Cerebellar cortex (tissue), 1 donor: ENCODE measurements at regions not wholly inside any gene's neighbourhood (a gene's known extent, or its start where the extent isn't known, plus 50 kb on each side); places are given as distances from the start of the nearest gene placed in this dataset.
"Not testable (repeated sequence)": the region's sequence is repeated elsewhere in the genome, so short reads cannot be mapped to it uniquely, and the experiment has no call there.

Source experiments
- DNase-seq: peaks from one replicate; pipeline ENCODE4 v3.0.0-alpha.2; 2015; ENCODE audit warnings: low spot score

DNA sequence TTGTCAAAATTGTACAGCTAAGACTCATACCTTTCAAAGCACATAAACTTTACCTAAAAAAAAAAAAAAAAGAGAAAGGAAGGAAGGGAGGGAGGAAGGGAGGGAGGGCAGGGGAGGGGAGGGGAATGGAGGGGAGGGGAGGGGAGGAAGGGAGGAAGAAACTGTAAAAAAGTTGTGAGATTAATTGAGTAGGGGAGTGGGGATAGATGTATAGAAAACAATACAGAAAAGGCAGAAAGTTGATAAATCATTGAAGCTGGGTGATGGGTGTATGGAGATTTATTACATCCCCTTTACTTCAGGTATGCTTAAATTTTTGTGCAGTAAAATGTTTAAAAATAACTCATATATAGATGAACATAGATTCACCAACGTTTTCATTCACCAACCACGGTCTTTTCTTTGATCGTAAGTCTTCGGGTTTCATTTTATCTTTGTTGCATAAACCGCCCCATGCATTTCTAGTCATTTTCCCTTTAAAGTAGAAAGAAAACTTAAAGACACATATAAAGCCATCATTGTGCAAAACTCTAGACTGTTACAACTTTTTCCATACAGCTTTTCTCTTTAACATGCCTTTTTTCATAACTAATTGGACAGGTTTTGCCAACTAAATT lies 191.2 kb upstream of the KRR1 start:
- no peak for DNase-seq

DNA sequence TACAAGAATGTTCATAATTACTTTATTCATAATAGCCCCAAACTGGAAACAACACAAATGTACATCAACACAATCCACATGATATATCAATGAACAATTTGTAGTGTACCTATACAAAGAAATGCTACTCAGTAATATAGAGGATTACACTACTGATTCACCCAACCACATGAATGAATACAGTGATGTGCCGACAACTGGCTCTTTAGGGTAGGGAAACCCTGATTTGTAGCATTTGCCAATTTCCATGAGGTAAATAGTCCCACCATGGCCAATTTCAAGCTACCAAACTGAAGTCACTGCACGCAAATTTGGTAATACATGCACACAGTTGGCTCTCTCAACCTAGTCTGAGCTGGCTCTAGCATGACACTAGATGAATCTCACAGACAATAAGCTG lies 190.4 kb upstream of the KRR1 start:
- no peak for DNase-seq

DNA sequence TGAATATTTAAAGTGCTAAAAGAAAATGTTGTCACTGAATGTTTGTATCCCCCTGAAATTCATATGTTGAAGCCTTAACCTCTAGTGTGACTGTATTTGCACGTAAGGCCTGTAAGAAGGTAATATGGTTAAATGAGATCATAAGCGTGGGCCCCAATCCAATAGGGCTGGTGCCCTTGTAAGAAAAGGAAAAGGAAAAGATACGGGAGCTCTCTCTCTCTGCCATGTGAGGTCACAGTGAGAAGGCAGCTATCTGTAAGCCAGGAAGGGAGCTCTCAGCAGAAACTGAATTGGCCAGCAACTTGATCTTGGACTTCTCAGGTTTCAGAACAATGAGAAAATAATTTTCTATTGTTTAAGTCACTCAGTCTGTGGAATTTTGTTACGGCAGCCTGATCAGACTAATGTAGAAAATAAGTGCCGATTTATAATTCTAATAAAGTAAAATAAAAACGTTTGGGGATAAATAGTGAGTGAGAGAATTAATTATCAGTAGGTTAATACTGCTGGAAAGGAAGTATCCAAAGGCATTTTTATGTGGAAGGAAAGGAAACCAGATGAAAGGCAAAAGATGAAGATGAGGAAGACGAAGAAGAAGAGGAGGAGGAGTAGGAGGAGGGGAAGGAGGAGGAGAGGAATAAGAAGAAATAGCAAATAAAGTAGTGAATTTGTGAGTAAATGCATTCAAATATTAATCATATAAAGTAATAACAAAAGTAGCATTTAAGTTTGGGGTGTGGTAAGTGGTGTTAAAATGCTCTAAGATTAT lies 188.5 kb upstream of the KRR1 start:
- DNase-seq: no peak

DNA sequence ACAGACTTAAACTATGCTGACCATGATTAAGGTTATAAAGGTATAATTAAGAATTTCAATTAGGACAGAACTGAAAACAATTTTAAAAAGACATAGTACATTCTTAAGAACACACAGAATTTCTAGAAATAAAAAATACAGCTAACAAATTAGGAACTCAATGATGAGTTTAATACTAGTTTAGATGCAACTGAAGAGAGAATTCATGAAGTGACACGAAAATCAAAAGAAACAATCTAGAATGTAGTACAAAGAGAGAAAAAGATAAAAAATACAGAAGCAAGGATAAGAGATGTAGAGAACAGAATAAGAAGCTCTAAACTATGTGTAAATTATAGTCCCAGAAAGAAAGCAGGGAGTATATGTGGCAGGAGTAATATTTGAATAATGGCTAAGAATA lies 187.8 kb upstream of the KRR1 start:
- no peak for DNase-seq

DNA sequence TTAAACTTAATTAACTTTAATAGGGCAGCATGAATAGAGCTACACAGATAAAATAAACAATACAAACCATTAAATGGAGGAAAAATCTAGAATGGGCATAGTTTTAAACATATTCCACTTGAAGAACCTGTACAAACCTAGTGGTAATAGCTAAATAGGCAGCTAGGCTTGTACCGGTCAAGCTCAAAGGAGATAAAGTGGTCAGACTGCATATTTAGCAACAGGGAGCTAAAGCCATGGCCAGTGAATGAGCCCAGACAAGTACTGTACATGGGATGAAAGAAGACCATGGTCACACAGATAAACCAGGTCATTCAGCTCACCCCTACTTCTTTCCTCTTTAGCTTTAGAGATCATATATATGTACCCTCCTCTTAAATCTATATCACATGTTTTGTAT lies 186.6 kb upstream of the KRR1 start:
- no peak for DNase-seq

DNA sequence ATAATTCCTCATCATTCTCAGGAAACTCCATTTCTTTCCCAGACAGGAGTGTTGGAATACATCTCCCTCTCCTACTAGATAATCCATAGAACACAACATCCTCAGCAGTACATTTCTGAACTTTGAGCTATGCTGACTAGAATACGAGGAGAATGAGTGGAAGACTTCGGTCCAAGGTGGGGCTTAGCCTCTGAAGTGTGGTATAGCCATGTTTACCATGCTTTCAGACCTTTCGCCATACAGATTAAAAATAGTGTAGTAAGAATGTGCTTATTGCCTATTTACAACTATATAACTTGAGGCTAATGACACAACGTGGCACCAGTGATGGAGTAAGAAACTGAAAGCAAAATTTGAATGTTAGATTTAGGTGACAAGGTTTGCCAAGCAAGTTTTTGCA lies 184.5 kb upstream of the KRR1 start:
- no peak for DNase-seq

DNA sequence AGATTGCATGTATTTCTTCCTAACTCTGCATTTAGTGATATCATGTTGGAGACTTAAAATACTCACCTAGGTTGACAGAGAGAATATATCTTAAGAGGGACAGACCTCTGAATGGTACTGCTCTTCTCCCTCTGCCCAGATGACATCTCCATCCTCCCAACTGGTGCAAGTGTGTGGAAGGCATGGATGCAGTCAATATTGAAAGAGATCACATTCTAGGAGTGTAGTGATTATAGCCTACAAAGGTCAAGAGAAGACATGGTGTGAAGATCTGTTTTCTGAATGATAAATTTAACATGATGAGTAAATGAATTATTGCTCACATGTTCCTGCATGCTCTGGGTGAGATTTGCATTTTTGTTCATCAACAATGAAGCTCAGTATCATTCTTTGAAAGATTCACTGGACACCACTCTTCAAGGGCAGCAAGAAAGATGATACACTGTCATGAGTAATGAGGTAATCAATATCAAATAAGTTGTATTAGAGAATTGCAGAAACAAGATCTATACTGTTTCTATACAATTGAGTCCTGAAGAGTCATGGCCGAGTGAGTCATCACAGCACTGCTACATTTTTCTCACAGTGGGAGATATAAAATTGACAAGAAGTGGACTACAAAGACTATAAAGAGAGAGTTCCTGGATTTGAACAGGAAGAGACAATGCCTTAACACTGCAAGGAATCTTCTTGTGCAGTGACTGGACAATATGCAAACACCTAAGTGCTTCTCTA lies 183.3 kb upstream of the KRR1 start:
- no peak for DNase-seq

DNA sequence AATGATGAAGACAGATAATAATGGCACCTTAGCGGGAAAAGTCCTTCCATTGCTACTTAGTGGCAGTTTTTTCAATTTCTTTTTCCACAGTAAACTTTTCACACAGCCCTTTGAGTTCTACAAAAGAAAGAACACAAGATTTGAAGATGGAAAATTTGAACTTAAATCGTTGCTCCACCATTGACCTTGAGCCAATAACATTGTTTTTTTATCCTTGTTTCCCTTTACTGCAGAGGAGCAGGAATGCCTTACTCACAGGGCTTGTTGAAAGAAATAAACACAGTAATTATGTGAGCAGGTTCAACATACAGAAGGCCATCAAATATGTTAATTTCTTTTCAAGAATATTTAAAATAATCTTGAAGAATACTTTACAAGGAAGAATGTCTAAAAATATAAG lies 181.5 kb upstream of the KRR1 start:
- DNase-seq: no peak

DNA sequence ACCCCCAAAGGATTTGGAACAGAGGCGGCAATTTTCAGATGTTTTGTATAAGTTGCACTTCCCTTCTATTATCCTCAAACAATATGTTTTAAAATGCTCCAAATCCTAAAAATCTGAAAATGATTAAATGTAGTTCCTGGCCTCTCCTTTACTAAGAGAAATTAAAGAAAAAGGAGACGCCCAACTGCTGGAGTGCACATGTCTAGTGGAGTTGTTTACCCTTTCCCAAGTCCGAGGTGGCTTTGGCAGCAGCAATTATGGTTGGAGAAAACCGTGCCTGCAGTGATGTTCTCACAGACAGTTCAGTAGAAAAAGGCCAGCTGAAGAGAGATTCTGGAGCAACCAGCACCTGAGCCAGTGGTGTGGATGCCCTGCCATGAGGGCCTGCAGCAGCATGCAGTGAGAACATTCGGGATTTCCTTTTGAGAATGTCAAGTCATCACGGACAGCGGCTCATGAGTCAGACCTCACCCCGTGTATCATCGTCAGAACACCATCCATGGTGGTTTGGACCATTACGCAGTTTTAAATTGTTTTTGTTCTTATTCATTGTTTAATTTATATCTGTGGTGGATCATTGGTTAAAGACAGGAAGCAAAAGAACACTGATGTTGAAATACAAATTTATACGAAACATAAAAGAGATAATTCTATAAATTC lies 179.0 kb upstream of the KRR1 start:
- DNase-seq: no peak

DNA sequence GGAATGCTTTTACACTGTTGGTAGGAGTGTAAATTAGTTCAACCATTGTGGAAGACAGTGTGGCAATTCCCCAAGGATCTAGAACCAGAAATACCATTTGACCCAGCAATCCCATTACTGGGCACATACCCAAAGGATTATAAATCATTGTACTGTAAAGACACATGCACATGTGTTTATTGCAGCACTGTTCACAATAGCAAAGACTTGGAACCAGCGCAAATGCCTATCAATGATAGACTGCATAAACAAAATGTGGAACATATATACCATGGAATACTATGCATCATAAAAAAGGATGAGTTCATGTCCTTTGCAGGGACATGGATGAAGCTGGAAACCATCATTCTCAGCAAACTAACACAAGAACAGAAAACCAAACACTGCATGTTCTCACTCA lies 174.8 kb upstream of the KRR1 start:
- DNase-seq: not testable (repeated sequence)

DNA sequence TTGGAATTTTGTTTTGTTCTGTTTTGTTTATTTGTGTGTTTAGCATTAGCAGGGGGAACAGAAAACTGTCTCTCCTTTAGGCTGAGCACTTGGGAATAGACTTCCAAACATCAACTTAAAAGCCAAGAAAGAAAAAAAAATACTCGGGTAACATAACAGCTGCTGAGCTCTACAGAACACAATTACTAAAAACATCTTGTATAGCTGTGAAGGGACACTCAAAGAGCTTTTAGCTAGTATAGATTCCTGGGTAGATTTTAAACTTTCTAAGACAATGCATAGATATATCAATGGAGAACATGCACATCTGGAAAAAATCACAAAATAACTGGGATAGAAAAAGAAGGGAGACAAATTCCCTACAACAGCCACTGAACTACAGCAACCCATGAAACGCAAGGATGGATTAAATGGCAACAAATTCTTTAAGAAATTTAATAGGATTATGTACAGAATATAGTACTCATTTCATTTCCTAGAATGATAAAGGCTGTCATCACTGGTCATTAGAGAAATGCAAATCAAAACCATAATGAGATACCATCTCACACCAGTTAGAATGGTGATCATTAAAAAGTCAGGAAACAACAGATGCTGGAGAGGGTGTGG lies 174.3 kb upstream of the KRR1 start:
- DNase-seq: no peak

DNA sequence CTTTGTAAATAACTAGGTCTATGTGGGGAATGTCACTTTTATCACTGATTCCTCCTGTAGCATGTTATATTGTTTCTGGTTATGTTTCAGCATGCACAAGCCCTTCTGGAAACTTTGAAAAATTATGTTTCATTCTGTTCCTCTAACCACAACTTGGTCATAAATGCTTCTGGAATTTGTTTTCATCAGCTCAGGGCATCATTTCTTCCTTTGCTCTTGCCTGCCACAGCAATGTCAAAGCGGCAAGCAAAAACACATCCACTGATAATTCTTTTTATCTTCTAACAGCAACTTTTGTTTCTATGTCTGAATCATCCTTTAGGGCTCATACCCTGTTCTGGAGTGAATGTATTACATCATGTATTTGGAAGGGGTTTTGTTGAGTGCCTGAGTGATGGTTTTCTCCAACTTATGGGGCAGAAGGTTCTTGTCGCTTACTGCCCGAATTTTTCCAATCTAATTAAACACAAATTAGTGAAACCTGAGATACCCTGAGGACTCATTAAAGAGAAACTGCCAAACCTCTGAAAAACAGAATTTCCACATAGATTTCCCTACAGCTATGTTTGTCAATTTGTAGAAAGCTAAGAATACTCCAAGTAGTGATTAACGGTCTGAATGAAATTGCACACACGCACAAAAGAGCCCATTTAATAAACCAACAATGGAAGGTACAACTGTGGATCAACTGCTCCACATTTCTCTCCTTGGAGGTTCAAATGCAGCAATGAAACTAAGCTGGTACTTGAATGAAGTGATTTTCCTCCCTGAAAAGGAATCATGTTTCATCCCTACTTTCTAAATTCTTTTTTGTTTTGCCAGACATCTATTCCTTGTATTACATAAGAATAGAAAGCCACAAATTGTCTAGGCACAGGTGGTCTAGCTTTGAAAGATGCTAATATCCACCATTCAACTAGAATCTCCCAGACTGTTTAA lies 173.5 kb upstream of the KRR1 start:
- DNase-seq: no peak

DNA sequence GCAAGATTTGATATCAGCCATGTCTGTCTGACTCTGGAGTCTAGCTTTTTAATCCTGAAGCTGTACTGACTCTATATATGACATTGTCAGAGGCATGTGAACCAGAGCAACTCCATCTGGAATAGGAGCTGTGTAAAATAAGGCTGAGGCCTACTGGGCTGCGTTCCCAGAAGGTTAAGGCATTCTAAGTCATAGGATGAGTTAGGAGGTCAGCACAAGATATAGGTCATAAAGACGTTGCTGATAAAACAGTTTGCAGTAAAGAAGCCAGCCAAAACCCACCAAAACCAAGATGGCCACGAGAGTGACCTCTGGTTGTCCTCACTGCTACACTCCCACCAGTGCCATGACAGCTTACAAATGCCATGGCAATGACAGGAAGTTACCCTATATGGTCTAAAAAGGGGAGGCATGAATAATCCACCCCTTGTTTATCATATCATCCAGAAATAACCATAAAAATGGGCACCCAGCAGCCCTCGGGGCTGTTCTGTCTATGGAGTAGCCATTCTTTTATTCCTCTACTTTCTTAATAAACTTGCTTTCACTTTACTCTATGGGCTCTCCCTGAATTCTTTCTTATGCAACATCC lies 172.7 kb upstream of the KRR1 start:
- DNase-seq: not testable (repeated sequence)

DNA sequence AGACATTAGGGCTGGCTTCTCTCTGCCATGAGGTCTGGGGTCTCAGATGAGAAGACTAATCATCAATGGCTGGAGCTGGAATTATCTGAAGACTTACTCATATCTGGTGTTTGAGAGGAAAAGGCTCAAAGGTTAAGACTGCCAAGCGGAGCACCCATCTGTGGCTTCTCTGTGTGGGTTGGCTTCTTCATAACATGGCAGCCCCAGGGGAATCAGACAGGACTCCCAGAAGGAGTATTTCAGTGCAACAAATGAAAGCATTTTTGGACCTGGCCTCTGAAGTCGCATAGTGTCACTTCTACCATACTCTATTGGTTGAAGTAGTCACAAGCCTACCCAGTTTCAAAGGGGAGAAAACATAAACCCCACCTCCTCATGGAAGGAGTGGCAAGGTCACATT lies 171.8 kb upstream of the KRR1 start:
- no peak for DNase-seq

DNA sequence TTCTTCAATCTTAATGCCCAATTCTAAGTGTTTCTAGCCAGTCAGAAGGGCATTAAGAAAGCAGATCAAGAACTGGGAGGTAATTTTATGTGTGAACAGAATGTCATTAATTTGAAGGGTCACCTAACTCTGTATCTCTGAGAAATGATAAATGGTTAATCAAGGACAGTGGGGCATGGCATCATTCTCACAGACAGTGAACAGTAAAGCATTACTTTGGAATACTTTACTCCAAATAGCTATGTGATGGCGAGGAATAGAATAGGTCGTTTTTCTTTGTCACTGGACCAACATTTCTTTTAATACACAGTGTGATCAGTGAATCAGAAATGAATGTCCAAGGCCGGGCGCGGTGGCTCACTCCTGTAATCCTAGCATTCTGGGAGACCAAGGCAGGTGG lies 166.1 kb upstream of the KRR1 start:
- no peak for DNase-seq

DNA sequence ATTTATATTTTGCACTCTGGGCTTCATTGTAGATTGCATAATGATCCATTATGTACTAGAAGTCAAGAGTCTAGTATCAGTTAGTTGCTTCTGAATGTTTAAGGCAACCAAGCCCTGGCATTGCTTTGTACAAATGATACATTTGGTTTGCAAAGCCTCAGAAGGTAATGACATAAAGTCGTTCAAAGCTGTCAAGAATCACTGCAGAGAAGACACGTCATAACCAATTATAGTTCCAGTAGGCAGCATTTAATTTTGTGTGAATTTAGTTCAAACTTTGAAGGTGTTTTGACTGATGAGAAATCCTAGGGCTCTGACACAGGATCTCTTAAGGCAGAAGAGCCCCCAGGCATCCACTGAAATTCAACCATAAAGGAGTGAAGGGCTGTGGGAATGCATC lies 163.0 kb upstream of the KRR1 start:
- no peak for DNase-seq

DNA sequence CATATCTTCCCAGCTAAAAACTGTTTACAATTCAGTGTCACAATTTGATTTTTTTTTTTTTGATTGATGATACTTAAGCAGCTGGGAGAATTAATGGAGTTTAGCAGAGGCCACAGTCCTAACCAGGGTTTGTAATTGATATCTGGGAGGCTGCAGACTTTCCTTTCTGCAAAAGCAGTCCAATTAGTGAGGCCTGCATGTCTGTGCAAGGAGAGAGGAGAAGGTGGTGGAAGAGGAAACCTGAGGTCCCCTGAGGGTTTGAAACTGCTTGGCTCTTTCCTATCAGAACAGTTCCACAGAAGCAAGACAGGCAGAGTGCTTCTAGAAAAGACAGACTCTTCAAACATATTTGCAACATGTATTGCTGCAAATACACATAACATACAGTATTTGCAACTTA lies 160.8 kb upstream of the KRR1 start:
- DNase-seq: no peak

DNA sequence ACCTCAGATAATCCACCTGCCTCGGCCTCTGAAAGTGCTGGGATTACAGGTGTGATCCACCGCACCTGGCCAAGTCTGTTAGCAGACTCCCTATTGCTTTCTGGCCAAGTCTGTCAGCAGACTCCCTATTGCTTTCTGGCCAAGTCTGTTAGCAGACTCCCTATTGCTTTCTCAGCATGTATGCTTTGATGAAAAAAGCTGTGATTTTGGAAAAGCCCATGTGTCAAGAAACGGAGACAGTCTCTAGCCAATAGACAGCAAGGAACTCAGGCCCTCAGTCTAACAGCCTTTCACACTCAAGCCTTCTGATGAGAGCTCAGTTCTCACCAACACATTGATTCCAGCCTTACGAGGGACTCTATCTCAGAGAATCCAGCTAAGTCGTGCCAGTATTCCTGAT lies 158.8 kb upstream of the KRR1 start:
- DNase-seq: no peak

DNA sequence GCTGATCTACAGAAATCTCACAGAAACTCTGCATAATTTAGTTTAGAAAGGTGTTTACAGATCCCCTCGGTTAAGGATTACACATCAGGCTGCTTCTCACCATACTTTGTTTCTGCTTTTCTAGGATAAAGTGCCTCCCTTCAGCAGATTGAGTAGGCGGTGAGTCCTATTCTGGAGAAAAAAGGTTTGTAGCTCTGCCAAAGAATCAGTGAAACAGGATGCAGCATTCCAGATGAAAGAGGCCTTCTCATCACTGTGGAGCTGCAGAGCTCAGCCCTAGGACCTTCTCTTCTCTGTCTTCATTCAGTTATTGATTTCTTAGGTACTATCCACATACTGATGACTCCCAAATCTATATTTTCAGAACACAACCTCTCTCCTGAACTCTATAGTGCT lies 155.5 kb upstream of the KRR1 start:
- DNase-seq: no peak

DNA sequence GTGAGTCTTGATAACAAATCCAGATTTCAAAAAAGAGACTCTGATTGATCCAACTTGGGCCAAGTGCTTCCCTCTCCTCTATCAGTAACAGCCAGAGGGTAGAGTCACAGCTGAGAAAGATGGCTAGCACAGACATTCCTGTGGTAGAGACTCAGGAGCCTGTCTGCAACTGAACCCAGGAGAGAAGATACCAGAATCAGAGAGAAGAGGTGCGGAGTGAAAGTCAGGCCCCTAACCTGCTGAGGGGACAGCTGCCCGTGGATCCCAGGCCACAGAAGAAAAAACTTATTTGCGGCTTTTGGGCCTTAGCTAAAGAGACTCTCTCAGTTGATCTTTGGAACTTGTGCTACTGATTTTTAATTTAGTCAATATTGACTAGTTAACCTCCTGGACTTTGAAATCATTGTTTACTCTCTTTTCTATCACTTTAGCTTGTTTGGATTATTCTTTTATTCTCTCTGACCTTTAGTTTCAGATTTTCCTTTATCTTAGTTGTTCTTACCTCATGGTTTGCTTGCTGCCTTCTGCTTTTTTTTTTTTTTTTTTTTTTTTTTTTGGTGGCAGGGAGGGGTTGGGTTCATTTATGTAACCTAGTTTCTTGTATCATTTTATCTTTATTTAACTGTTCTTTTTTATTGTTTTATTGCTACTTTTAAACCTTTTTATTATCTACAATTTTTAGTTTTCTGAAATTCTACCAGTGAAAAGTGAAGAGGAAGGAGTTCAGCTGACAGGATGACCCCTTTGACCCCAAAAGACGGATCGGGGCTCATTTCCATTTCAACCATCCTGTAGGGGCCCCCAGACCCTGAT lies 154.9 kb upstream of the KRR1 start:
- DNase-seq: no peak
